Keratinocyte (primary cell): ENCODE measurements at regions not wholly inside any gene's neighbourhood (a gene's known extent, or its start where the extent isn't known, plus 50 kb on each side); places are given as distances from the start of the nearest gene placed in this dataset.

Experiments used
- DNase-seq: peaks from one replicate; pipeline ENCODE4 v3.0.0-alpha.2; 2011; ENCODE audit warnings: low read depth, missing footprints, low spot score
- FAIRE-seq: peaks from 2 replicates; lab custom pipeline; 2011; peaks lifted over from hg19 to GRCh38; lab: Jason Lieb, UNC
- H2AFZ ChIP-seq: 2 replicates; pipeline ENCODE4 v1.6.0; 2012; ENCODE audit warnings: low read length, control low read depth, inconsistent platforms; ENCODE audit not compliant: control insufficient read depth
- H3K27ac ChIP-seq: 2 replicates; pipeline ENCODE4 v1.5.1; 2011; ENCODE audit warnings: low read length; ENCODE audit not compliant: control insufficient read depth, insufficient read depth
- H3K27me3 ChIP-seq: 3 replicates; pipeline ENCODE4 v1.6.0; 2011; ENCODE audit warnings: low read length; ENCODE audit not compliant: control insufficient read depth, insufficient read depth; ENCODE audit errors: extremely low read depth
- H3K36me3 ChIP-seq, 2 experiments: 2 replicates in 1 of 2; 3 replicates in 1 of 2; pipeline ENCODE4 v1.5.1; 2011; ENCODE audit warnings: low read length in 2 of 2, mild to moderate bottlenecking in 1 of 2; ENCODE audit not compliant: control insufficient read depth in 2 of 2, insufficient read depth in 2 of 2; ENCODE audit errors: extremely low read depth in 1 of 2
- H3K4me1 ChIP-seq: 3 replicates; pipeline ENCODE4 v1.5.1; 2011; ENCODE audit warnings: low read length; ENCODE audit not compliant: control insufficient read depth, insufficient read depth; ENCODE audit errors: extremely low read depth
- H3K4me2 ChIP-seq: 3 replicates; pipeline ENCODE4 v1.6.0; 2011; ENCODE audit warnings: low read depth, low read length; ENCODE audit not compliant: control insufficient read depth, insufficient read depth; ENCODE audit errors: extremely low read depth
- H3K4me3 ChIP-seq, 3 experiments: fragments of 200-600 bp in 1 of 3; sonication (generic) in 1 of 3; 2 replicates in 2 of 3; 3 replicates in 1 of 3; pipeline ENCODE4 v1.5.1; 2011 to 2016; ENCODE audit warnings: low read length in 3 of 3, mild to moderate bottlenecking in 3 of 3, control low read depth in 2 of 3, inconsistent platforms in 1 of 3, low read depth in 1 of 3, mixed read lengths in 1 of 3, mixed run types in 1 of 3, moderate library complexity in 1 of 3; ENCODE audit not compliant: control insufficient read depth in 2 of 3, insufficient read depth in 2 of 3; ENCODE audit errors: extremely low read depth in 1 of 3
- H3K79me2 ChIP-seq: 2 replicates; pipeline ENCODE4 v1.6.0; 2012; ENCODE audit warnings: low read length; ENCODE audit not compliant: control insufficient read depth, insufficient read depth
- H3K9ac ChIP-seq: 3 replicates; pipeline ENCODE4 v1.6.0; 2011; ENCODE audit warnings: low read length; ENCODE audit not compliant: control insufficient read depth, insufficient read depth; ENCODE audit errors: extremely low read depth
- H3K9me1 ChIP-seq: 3 replicates; pipeline ENCODE4 v1.6.0; 2011; ENCODE audit warnings: low read length; ENCODE audit not compliant: control insufficient read depth, insufficient read depth; ENCODE audit errors: extremely low read depth
- H3K9me3 ChIP-seq: 2 replicates; pipeline ENCODE4 v1.5.1; 2012; ENCODE audit warnings: low read depth, low read length; ENCODE audit not compliant: control insufficient read depth
- H4K20me1 ChIP-seq: 3 replicates; pipeline ENCODE4 v1.6.0; 2011; ENCODE audit warnings: low read length; ENCODE audit not compliant: control insufficient read depth, insufficient read depth; ENCODE audit errors: extremely low read depth
- CTCF ChIP-seq, 3 experiments: IDR thresholded peaks in 1 of 3; conservative IDR thresholded peaks in 1 of 3; optimal IDR thresholded peaks in 1 of 3; 2 replicates in 2 of 3; 3 replicates in 1 of 3; pipeline versions ENCODE3 to v1.5.1; 2011; ENCODE audit warnings: low read length in 3 of 3, mild to moderate bottlenecking in 3 of 3, moderate library complexity in 2 of 3, control low read depth in 1 of 3, inconsistent platforms in 1 of 3; ENCODE audit not compliant: insufficient read depth in 2 of 3; ENCODE audit errors: extremely low read depth in 1 of 3
- EZH2 ChIP-seq: IDR thresholded peaks from one replicate; pipeline ENCODE4 v1.6.1; 2012; ENCODE audit warnings: inconsistent platforms, mild to moderate bottlenecking, low read length, moderate library complexity
- dilution Hi-C: fragments of 300-500 bp; cut with MboI; formaldehyde crosslinking; loops from one replicate; pipeline ENCODE4 v1.7.0; 2020; ENCODE audit warnings: low sequenced_read_pairs; ENCODE audit not compliant: extremely low pct_ligation_motif_present

GRCh38 chr6:103081126-103081525 lies 1687.6 kb downstream of the GRIK2 start:
- H3K9me3 ChIP-seq, result no peaks in the 10 kb centered on the region
- H3K27ac ChIP-seq, result no peak overlapping the region
- TF ChIP-seq CTCF (optimal IDR thresholded peaks at IDR 0.05 in 1 of 3, IDR thresholded peaks at IDR 0.05 in 1 of 3, conservative IDR thresholded peaks at IDR 0.05 in 1 of 3; ENCODE audit: extremely low read depth in 1 of 3, insufficient read depth in 2 of 3, low read length in 3 of 3), result no peak
- TF ChIP-seq EZH2, result no peak
- dilution Hi-C loops, result no loop called here
- no peaks in the 10 kb centered on the region for H3K4me1 ChIP-seq
- no peaks in the 10 kb centered on the region for H3K9me1 ChIP-seq
- H3K4me3 ChIP-seq, result no peak overlapping the region
- H3K9ac ChIP-seq, result no peak overlapping the region
- no peak overlapping the region for H2AFZ ChIP-seq
- H3K36me3 ChIP-seq, result no peaks in the 10 kb centered on the region
- FAIRE-seq (no peak), DNase-seq (no peak)
- no peaks in the 10 kb centered on the region for H3K27me3 ChIP-seq
- H3K4me2 ChIP-seq, result no peak overlapping the region
- no peaks in the 10 kb centered on the region for H3K79me2 ChIP-seq
- H4K20me1 ChIP-seq, result no peaks in the 10 kb centered on the region

DNA sequence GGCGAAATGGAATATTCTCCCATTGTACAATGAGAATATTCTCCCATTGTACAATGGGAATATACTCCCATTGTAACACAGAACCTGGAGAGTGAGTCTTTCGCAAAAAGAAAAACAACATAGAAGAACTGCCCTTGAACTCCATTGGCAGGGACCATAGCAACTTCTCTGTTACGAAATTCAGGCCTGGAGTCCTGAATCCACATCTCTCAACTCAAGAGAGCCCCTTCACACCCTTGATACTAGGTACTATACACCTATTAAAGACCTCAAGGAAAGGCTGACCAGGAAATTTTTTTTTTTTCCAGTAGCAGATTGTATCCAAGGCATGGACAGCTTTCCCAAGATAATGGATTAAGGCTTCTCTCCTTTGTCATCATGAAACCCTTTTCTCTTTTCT lies 1687.0 kb downstream of the GRIK2 start:
- no peaks in the 10 kb centered on the region for H4K20me1 ChIP-seq
- H3K9me3 ChIP-seq, result no peaks in the 10 kb centered on the region
- no peaks in the 10 kb centered on the region for H3K36me3 ChIP-seq
- H3K27ac ChIP-seq, result no peak overlapping the region
- H3K27me3 ChIP-seq, result no peaks in the 10 kb centered on the region
- no peak overlapping the region for H2AFZ ChIP-seq
- FAIRE-seq (no peak), DNase-seq (no peak)
- no peak overlapping the region for H3K9ac ChIP-seq
- TF ChIP-seq CTCF (optimal IDR thresholded peaks at IDR 0.05 in 1 of 3, IDR thresholded peaks at IDR 0.05 in 1 of 3, conservative IDR thresholded peaks at IDR 0.05 in 1 of 3; ENCODE audit: extremely low read depth in 1 of 3, insufficient read depth in 2 of 3, low read length in 3 of 3) (no peak), EZH2 (no peak)
- no peak overlapping the region for H3K4me3 ChIP-seq
- no peaks in the 10 kb centered on the region for H3K9me1 ChIP-seq
- no peaks in the 10 kb centered on the region for H3K79me2 ChIP-seq
- no peak overlapping the region for H3K4me2 ChIP-seq
- dilution Hi-C loops, result no loop called here
- H3K4me1 ChIP-seq, result no peaks in the 10 kb centered on the region
